ENCODE measurements at regions not wholly inside any gene's neighbourhood (a gene's known extent, or its start where the extent isn't known, plus 50 kb on each side); places are given as distances from the start of the nearest gene placed in this dataset.
A peak's percentile ranks its signal among the peaks of the same experiment; 100 is the strongest.

GRCh38 chr20:6697228-6697972 is 70.1 kb upstream of the BMP2 start (continued):
- TF ChIP-seq ZNF354B (CRISPR knock-in tag; IDR thresholded peaks at IDR 0.05) (no peak), ZNF326 (CRISPR knock-in tag; IDR thresholded peaks at IDR 0.05; ENCODE audit: borderline replicate concordance) (no peak), RFX3 (CRISPR knock-in tag; IDR thresholded peaks at IDR 0.05) (no peak), DRAP1 (CRISPR knock-in tag; IDR thresholded peaks at IDR 0.05) (no peak), LBX2 (CRISPR knock-in tag; IDR thresholded peaks at IDR 0.05; ENCODE audit: borderline replicate concordance) (no peak), HDAC6 (IDR thresholded peaks at IDR 0.05; ENCODE audit: low read depth, low read length) (no peak), HCFC1 (IDR thresholded peaks at IDR 0.05; ENCODE audit: low read depth, low read length) (no peak; the same call in 1 of the 2 replicates), POGZ (CRISPR knock-in tag; IDR thresholded peaks at IDR 0.05) (peak; percentile 65), DPF2 (CRISPR knock-in tag; IDR thresholded peaks at IDR 0.05; ENCODE audit: borderline replicate concordance, low read depth) (no peak), SETDB1 (CRISPR knock-in tag; IDR thresholded peaks at IDR 0.05; ENCODE audit: borderline replicate concordance) (no peak), HES4 (CRISPR knock-in tag; IDR thresholded peaks at IDR 0.05; ENCODE audit: borderline replicate concordance) (no peak), IRX3 (CRISPR knock-in tag; IDR thresholded peaks at IDR 0.05; ENCODE audit: borderline replicate concordance, low read depth) (no peak), ZSCAN25 (CRISPR knock-in tag; IDR thresholded peaks at IDR 0.05) (peak; percentile 43; the same call in 1 of the 2 replicates), JDP2 (CRISPR knock-in tag; IDR thresholded peaks at IDR 0.05; ENCODE audit: borderline replicate concordance) (no peak), ZNF292 (CRISPR knock-in tag; IDR thresholded peaks at IDR 0.05; ENCODE audit: borderline replicate concordance, low read depth) (0 out of 2 replicates have a peak, but pooled peaks have one; percentile 3), ZNF317 (CRISPR knock-in tag; IDR thresholded peaks at IDR 0.05) (0 out of 2 replicates have a peak, but pooled peaks have one; percentile 48), ZNF589 (CRISPR knock-in tag; conservative IDR thresholded peaks at IDR 0.05) (no peak)
- TF ChIP-seq, protein P1, sequence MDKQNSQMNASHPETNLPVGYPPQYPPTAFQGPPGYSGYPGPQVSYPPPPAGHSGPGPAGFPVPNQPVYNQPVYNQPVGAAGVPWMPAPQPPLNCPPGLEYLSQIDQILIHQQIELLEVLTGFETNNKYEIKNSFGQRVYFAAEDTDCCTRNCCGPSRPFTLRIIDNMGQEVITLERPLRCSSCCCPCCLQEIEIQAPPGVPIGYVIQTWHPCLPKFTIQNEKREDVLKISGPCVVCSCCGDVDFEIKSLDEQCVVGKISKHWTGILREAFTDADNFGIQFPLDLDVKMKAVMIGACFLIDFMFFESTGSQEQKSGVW (CRISPR knock-in tag; IDR thresholded peaks at IDR 0.05; ENCODE audit: borderline replicate concordance), result no peak
- TF ChIP-seq, protein P2, sequence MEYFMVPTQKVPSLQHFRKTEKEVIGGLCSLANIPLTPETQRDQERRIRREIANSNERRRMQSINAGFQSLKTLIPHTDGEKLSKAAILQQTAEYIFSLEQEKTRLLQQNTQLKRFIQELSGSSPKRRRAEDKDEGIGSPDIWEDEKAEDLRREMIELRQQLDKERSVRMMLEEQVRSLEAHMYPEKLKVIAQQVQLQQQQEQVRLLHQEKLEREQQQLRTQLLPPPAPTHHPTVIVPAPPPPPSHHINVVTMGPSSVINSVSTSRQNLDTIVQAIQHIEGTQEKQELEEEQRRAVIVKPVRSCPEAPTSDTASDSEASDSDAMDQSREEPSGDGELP (IDR thresholded peaks at IDR 0.05; ENCODE audit: borderline replicate concordance, low read depth), result no peak
- TF ChIP-seq, protein P3, sequence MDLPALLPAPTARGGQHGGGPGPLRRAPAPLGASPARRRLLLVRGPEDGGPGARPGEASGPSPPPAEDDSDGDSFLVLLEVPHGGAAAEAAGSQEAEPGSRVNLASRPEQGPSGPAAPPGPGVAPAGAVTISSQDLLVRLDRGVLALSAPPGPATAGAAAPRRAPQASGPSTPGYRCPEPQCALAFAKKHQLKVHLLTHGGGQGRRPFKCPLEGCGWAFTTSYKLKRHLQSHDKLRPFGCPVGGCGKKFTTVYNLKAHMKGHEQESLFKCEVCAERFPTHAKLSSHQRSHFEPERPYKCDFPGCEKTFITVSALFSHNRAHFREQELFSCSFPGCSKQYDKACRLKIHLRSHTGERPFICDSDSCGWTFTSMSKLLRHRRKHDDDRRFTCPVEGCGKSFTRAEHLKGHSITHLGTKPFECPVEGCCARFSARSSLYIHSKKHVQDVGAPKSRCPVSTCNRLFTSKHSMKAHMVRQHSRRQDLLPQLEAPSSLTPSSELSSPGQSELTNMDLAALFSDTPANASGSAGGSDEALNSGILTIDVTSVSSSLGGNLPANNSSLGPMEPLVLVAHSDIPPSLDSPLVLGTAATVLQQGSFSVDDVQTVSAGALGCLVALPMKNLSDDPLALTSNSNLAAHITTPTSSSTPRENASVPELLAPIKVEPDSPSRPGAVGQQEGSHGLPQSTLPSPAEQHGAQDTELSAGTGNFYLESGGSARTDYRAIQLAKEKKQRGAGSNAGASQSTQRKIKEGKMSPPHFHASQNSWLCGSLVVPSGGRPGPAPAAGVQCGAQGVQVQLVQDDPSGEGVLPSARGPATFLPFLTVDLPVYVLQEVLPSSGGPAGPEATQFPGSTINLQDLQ (CRISPR knock-in tag; IDR thresholded peaks at IDR 0.05), result no peak
- TF ChIP-seq, protein P4, sequence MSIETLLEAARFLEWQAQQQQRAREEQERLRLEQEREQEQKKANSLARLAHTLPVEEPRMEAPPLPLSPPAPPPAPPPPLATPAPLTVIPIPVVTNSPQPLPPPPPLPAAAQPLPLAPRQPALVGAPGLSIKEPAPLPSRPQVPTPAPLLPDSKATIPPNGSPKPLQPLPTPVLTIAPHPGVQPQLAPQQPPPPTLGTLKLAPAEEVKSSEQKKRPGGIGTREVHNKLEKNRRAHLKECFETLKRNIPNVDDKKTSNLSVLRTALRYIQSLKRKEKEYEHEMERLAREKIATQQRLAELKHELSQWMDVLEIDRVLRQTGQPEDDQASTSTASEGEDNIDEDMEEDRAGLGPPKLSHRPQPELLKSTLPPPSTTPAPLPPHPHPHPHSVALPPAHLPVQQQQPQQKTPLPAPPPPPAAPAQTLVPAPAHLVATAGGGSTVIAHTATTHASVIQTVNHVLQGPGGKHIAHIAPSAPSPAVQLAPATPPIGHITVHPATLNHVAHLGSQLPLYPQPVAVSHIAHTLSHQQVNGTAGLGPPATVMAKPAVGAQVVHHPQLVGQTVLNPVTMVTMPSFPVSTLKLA (IDR thresholded peaks at IDR 0.05), result no peak
